Activated T-helper 2 cell treated with anti-CD3 and anti-CD28 coated beads, Interferon-gamma antibody, Interleukin-2, Interleukin-4, amounts not matched to agents 10 μg/mL and 5 μg/mL and 100 μg/mL, durations not matched to agents 14 hours and 24 hours and 36 hours (primary cell): ENCODE measurements at regions not wholly inside any gene's neighbourhood (a gene's known extent, or its start where the extent isn't known, plus 50 kb on each side); places are given as distances from the start of the nearest gene placed in this dataset.

ENCODE experiments used
- DNase-seq: peaks from one replicate; pipeline ENCODE4 v3.0.0; 2021; ENCODE audit warnings: low spot score
- H3K27ac Mint-ChIP-seq: one replicate; pipeline ENCODE4 v1.8.0; 2021; ENCODE audit warnings: mixed read lengths
- H3K27me3 Mint-ChIP-seq: one replicate; pipeline ENCODE4 v1.8.0; 2021; ENCODE audit warnings: low read depth, mixed read lengths
- H3K36me3 Mint-ChIP-seq: one replicate; pipeline ENCODE4 v1.8.0; 2021; ENCODE audit warnings: low read depth, mixed read lengths
- H3K4me1 Mint-ChIP-seq: one replicate; pipeline ENCODE4 v1.8.0; 2021; ENCODE audit warnings: low read depth, mixed read lengths
- H3K4me3 Mint-ChIP-seq: one replicate; pipeline ENCODE4 v1.8.0; 2021; ENCODE audit warnings: low read depth, mild to moderate bottlenecking, moderate library complexity, mixed read lengths
- H3K9me3 Mint-ChIP-seq: one replicate; pipeline ENCODE4 v1.8.0; 2021; ENCODE audit warnings: mixed read lengths
- intact Hi-C: fragments of 100-400 bp; cut with micrococcal nuclease; formaldehyde crosslinking; loops from one replicate; pipeline ENCODE4 v1.15.1; 2023

- intact Hi-C loops, result no loop called here
- H3K4me3 Mint-ChIP-seq, result no peak overlapping the region
- no peaks in the 10 kb centered on the region for H3K36me3 Mint-ChIP-seq
- H3K4me1 Mint-ChIP-seq, result no peaks in the 10 kb centered on the region
- DNase-seq, result no peak
- H3K27ac Mint-ChIP-seq, result no peak overlapping the region
- no peaks in the 10 kb centered on the region for H3K27me3 Mint-ChIP-seq
- H3K9me3 Mint-ChIP-seq, result no peaks in the 10 kb centered on the region
Measured at GRCh38 chr11:96696731-96697130, 306.9 kb downstream of the JRKL start.

- intact Hi-C loops, result no loop called here
- Mint-ChIP-seq H3K27me3 (no peaks in the 10 kb centered on the region), H3K27ac (no peak overlapping the region), H3K9me3 (no peaks in the 10 kb centered on the region), H3K36me3 (no peaks in the 10 kb centered on the region), H3K4me3 (no peak overlapping the region), H3K4me1 (no peaks in the 10 kb centered on the region)
- DNase-seq, result no peak
Measured at GRCh38 chr11:96697466-96697865, 307.7 kb downstream of the JRKL start.

GRCh38 chr11:96704847-96705246, 315.0 kb downstream of the JRKL start:
- H3K9me3 Mint-ChIP-seq, result no peaks in the 10 kb centered on the region
- no peaks in the 10 kb centered on the region for H3K27me3 Mint-ChIP-seq
- no peaks in the 10 kb centered on the region for H3K36me3 Mint-ChIP-seq
- no peak for DNase-seq
- no peaks in the 10 kb centered on the region for H3K4me1 Mint-ChIP-seq
- no peak overlapping the region for H3K27ac Mint-ChIP-seq
- H3K4me3 Mint-ChIP-seq, result no peak overlapping the region
- intact Hi-C loops, result no loop called here

GRCh38 chr11:96706761-96707160, 316.9 kb downstream of the JRKL start:
- Mint-ChIP-seq H3K27ac (no peak overlapping the region), H3K4me1 (no peaks in the 10 kb centered on the region), H3K27me3 (no peaks in the 10 kb centered on the region), H3K36me3 (no peaks in the 10 kb centered on the region), H3K4me3 (no peak overlapping the region), H3K9me3 (no peaks in the 10 kb centered on the region)
- intact Hi-C loops, result no loop called here
- no peak for DNase-seq

GRCh38 chr11:96707273-96707672, 317.5 kb downstream of the JRKL start:
- Mint-ChIP-seq H3K27ac (no peak overlapping the region), H3K36me3 (no peaks in the 10 kb centered on the region)
- intact Hi-C loops, result no loop called here

GRCh38 chr11:96708219-96708878, 318.5 kb downstream of the JRKL start:
- intact Hi-C loops, result no loop called here
- Mint-ChIP-seq H3K36me3 (no peaks in the 10 kb centered on the region), H3K27me3 (no peaks in the 10 kb centered on the region), H3K4me1 (no peaks in the 10 kb centered on the region), H3K4me3 (no peak overlapping the region), H3K27ac (no peak overlapping the region), H3K9me3 (no peaks in the 10 kb centered on the region)
- DNase-seq, result no peak

More at GRCh38 chr11:96707273-96707672, 317.5 kb downstream of the JRKL start:
- Mint-ChIP-seq H3K4me3 (no peak overlapping the region), H3K4me1 (no peaks in the 10 kb centered on the region), H3K27me3 (no peaks in the 10 kb centered on the region), H3K9me3 (no peaks in the 10 kb centered on the region)
- DNase-seq, result no peak

GRCh38 chr11:96713301-96713700, 323.5 kb downstream of the JRKL start:
- Mint-ChIP-seq H3K36me3 (no peaks in the 10 kb centered on the region), H3K9me3 (no peaks in the 10 kb centered on the region), H3K4me1 (no peaks in the 10 kb centered on the region), H3K27me3 (no peaks in the 10 kb centered on the region), H3K4me3 (no peak overlapping the region), H3K27ac (no peak overlapping the region)
- intact Hi-C loops, result no loop called here
- no peak for DNase-seq

GRCh38 chr11:96714689-96715088, 324.9 kb downstream of the JRKL start:
- no peaks in the 10 kb centered on the region for H3K36me3 Mint-ChIP-seq
- H3K27ac Mint-ChIP-seq, result no peak overlapping the region
- H3K27me3 Mint-ChIP-seq, result no peaks in the 10 kb centered on the region
- intact Hi-C loops, result no loop called here
- DNase-seq, result no peak
- no peaks in the 10 kb centered on the region for H3K4me1 Mint-ChIP-seq
- H3K9me3 Mint-ChIP-seq, result no peaks in the 10 kb centered on the region
- H3K4me3 Mint-ChIP-seq, result no peak overlapping the region

- Mint-ChIP-seq H3K27ac (no peak overlapping the region), H3K27me3 (no peaks in the 10 kb centered on the region), H3K4me1 (no peaks in the 10 kb centered on the region), H3K9me3 (no peaks in the 10 kb centered on the region), H3K4me3 (no peak overlapping the region), H3K36me3 (no peaks in the 10 kb centered on the region)
- no peak for DNase-seq
- intact Hi-C loops, result no loop called here
Measured at GRCh38 chr11:96715208-96715607, 325.4 kb downstream of the JRKL start.

- Mint-ChIP-seq H3K36me3 (no peaks in the 10 kb centered on the region), H3K9me3 (no peaks in the 10 kb centered on the region), H3K27me3 (no peaks in the 10 kb centered on the region)
Measured at GRCh38 chr11:96736601-96737000, 346.8 kb downstream of the JRKL start.

GRCh38 chr11:96738311-96738710, 348.5 kb downstream of the JRKL start:
- H3K4me3 Mint-ChIP-seq, result no peak overlapping the region
- H3K9me3 Mint-ChIP-seq, result no peaks in the 10 kb centered on the region
- H3K27me3 Mint-ChIP-seq, result no peaks in the 10 kb centered on the region
- H3K4me1 Mint-ChIP-seq, result no peaks in the 10 kb centered on the region
- no peaks in the 10 kb centered on the region for H3K36me3 Mint-ChIP-seq
- intact Hi-C loops, result no loop called here
- no peak overlapping the region for H3K27ac Mint-ChIP-seq
- DNase-seq, result no peak

More at GRCh38 chr11:96736601-96737000, 346.8 kb downstream of the JRKL start:
- H3K4me1 Mint-ChIP-seq, result no peaks in the 10 kb centered on the region
- intact Hi-C loops, result no loop called here
- H3K27ac Mint-ChIP-seq, result no peak overlapping the region
- no peak overlapping the region for H3K4me3 Mint-ChIP-seq
- DNase-seq, result no peak

GRCh38 chr11:96741068-96741467, 351.3 kb downstream of the JRKL start:
- Mint-ChIP-seq H3K27ac (no peak overlapping the region), H3K9me3 (no peaks in the 10 kb centered on the region), H3K4me3 (no peak overlapping the region), H3K36me3 (no peaks in the 10 kb centered on the region), H3K27me3 (no peaks in the 10 kb centered on the region), H3K4me1 (no peaks in the 10 kb centered on the region)
- intact Hi-C loops, result no loop called here
- no peak for DNase-seq

GRCh38 chr11:96744697-96745096, 354.9 kb downstream of the JRKL start:
- Mint-ChIP-seq H3K27me3 (no peaks in the 10 kb centered on the region), H3K36me3 (no peaks in the 10 kb centered on the region), H3K4me3 (no peak overlapping the region), H3K27ac (no peak overlapping the region), H3K4me1 (no peaks in the 10 kb centered on the region), H3K9me3 (no peaks in the 10 kb centered on the region)
- intact Hi-C loops, result no loop called here
- no peak for DNase-seq
